Progenitor cell of endocrine pancreas (in vitro differentiated cells): ENCODE measurements at regions not wholly inside any gene's neighbourhood (a gene's known extent, or its start where the extent isn't known, plus 50 kb on each side); places are given as distances from the start of the nearest gene placed in this dataset.
"Not testable (repeated sequence)": the region's sequence is repeated elsewhere in the genome, so short reads cannot be mapped to it uniquely, and the experiment has no call there.

Source experiments
- DNase-seq: peaks from one replicate; pipeline ENCODE4 v3.0.0; 2021; ENCODE audit warnings: low spot score; ENCODE audit not compliant: unreplicated experiment
- H3K27ac Mint-ChIP-seq: 2 replicates; pipeline ENCODE4 v1.8.0; 2021; ENCODE audit warnings: mild to moderate bottlenecking, moderate library complexity, mixed read lengths
- H3K27me3 Mint-ChIP-seq: 2 replicates; pipeline ENCODE4 v1.8.0; 2021; ENCODE audit warnings: mixed read lengths
- H3K36me3 Mint-ChIP-seq: 2 replicates; pipeline ENCODE4 v1.8.0; 2022; ENCODE audit warnings: mixed read lengths; ENCODE audit not compliant: insufficient read depth
- H3K4me1 Mint-ChIP-seq: 2 replicates; pipeline ENCODE4 v1.8.0; 2021; ENCODE audit warnings: low read depth, mixed read lengths
- H3K4me3 Mint-ChIP-seq: 2 replicates; pipeline ENCODE4 v1.8.0; 2021; ENCODE audit warnings: low read depth, mild to moderate bottlenecking, moderate library complexity, mixed read lengths
- H3K9me3 Mint-ChIP-seq: 2 replicates; pipeline ENCODE4 v1.8.0; 2021; ENCODE audit warnings: low read depth, mixed read lengths
- CTCF ChIP-seq: fragments of 200-600 bp; sonication (generic); IDR thresholded peaks from one replicate; pipeline ENCODE4 v1.5.0; 2021; ENCODE audit warnings: antibody characterized with exemption, mild to moderate bottlenecking; ENCODE audit not compliant: unreplicated experiment

DNA sequence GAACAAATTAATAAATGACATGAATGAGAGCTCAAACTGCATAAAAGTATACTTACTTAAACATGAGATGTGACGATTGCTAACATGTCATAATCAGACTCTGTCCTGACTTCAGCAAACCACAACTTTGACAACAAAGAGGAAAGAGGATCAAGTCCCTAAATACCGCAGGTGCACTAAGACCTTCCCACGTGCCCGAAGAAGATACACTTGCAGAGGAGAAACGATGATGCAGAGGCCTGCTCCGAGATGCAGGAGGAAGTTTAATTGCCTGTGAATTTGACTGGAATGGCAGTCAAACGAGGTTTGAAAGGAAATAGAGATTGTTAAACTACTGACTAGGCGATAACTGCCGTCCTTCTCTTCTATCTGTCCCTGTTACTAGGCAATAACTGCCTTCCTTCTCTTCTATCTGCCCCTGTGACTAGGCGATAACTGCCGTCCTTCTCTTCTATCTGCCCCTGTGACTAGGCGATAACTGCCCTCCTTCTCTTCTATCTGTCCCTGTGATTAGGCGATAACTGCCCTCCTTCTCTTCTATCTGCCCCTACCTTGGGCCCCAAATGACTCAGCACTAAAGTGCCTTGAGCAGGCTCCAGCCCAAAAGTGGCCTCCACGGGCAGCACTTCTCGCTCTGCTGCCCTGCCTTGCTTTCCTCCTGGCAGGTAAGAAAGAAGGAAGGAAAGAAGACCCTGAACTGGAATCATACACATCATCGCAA lies 2226.0 kb upstream of the DEFB115 start:
- not testable (repeated sequence) for H3K27ac Mint-ChIP-seq, H3K27me3 Mint-ChIP-seq, DNase-seq, H3K4me1 Mint-ChIP-seq, H3K36me3 Mint-ChIP-seq, H3K4me3 Mint-ChIP-seq
- H3K9me3 Mint-ChIP-seq = peaks cover 51% of the 10 kb centered on the region

DNA sequence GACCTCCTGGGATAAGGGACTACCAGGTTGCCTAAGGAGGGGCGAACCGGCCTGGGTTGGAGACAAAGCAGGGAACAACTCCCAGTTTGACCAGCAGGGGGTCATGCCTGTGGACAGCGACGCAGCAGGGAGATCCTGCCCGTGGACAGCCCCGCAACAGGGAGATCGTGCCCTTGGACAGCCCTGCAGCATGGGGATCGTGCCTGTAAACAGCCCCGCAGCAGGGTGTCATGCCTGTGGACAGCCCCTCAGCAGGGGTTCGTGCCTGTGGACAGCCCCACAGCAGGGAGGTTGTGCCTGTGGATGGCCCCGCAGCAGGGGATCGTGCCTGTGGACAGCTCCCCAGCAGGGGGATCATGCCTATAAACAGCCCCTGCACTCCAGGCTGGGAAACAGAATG lies 2213.2 kb upstream of the DEFB115 start:
- not testable (repeated sequence) for H3K27me3 Mint-ChIP-seq, H3K4me1 Mint-ChIP-seq, H3K36me3 Mint-ChIP-seq, H3K4me3 Mint-ChIP-seq, DNase-seq, H3K27ac Mint-ChIP-seq
- peaks cover 54% of the 10 kb centered on the region for H3K9me3 Mint-ChIP-seq

DNA sequence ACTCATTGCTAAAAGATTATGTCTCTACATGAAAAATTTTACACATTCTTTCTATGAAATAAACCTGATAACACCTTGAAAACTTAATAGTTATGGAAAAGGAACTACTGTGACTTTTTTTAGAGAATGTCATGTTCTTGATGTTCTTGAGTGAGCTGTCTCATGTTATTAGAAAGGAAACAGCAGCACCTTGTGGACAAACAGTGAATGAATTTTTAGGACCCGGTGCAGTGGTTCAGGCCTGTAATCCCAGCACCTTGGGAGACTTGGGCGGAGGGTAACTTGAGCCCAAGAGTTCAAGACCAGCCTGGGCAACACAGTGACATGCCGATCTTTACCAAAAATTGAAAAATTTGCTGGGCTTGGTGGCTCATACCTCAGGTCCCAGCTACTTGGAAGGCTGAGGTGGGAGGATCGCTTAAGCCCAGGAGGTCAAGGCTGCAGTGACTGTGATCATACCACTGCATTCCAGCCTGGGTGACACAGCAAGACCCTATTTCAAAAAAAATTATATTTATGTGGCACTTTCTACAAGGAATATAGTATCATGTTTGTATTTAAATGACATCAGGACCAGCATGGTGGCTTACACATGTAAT lies 2207.4 kb upstream of the DEFB115 start:
- H3K27me3 Mint-ChIP-seq, H3K4me1 Mint-ChIP-seq, H3K4me3 Mint-ChIP-seq, H3K27ac Mint-ChIP-seq, H3K36me3 Mint-ChIP-seq, DNase-seq: not testable (repeated sequence)
- peaks cover 61% of the 10 kb centered on the region for H3K9me3 Mint-ChIP-seq

DNA sequence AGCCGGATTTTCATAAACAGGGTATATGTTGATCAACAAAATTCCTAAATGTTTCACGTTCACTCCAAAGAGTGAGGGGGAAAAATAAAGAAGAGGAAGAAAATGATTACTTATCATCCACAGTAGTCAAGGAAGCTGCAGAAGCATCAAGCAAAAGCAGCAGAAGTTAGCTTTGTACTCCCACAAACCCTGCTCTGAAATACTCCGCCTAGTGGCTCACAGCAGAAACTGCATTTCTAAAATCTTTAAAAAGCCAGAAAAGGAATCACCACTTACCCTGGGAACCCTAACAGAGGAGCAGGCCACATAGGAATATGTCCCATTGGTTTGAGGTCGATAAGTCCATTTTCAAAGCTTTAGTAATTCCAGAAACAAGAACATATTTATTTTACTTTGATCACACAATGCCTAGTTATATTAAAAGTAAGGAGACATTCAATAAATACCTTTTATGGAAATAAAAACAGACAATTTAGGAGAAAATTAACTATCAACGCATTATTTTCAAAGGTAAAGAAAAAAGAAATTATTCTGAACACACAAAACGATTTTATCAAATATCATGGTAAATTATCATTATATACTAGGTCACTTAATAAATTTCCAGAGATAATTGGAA lies 2199.5 kb upstream of the DEFB115 start:
- DNase-seq, H3K27ac Mint-ChIP-seq, H3K36me3 Mint-ChIP-seq, H3K4me1 Mint-ChIP-seq, H3K27me3 Mint-ChIP-seq, H3K4me3 Mint-ChIP-seq: not testable (repeated sequence)
- H3K9me3 Mint-ChIP-seq = peaks cover 64% of the 10 kb centered on the region

GRCh38 chr20:29062451-29062850 lies 2195.0 kb upstream of the DEFB115 start:
- H3K9me3 Mint-ChIP-seq = peaks cover 66% of the 10 kb centered on the region
- H3K4me3 Mint-ChIP-seq, H3K4me1 Mint-ChIP-seq, H3K27ac Mint-ChIP-seq, H3K27me3 Mint-ChIP-seq, DNase-seq, H3K36me3 Mint-ChIP-seq: not testable (repeated sequence)

- H3K9me3 Mint-ChIP-seq = peaks cover 51% of the 10 kb centered on the region
- H3K4me1 Mint-ChIP-seq = not testable (repeated sequence)
Observed at GRCh38 chr20:29066341-29066740, 2191.1 kb upstream of the DEFB115 start.

GRCh38 chr20:29073640-29074039 lies 2183.8 kb upstream of the DEFB115 start:
- not testable (repeated sequence) for DNase-seq, H3K27ac Mint-ChIP-seq, H3K4me3 Mint-ChIP-seq, H3K27me3 Mint-ChIP-seq, H3K4me1 Mint-ChIP-seq, H3K36me3 Mint-ChIP-seq
- H3K9me3 Mint-ChIP-seq = peaks cover 44% of the 10 kb centered on the region

More at GRCh38 chr20:29066341-29066740, 2191.1 kb upstream of the DEFB115 start:
- H3K27me3 Mint-ChIP-seq, H3K4me3 Mint-ChIP-seq, H3K27ac Mint-ChIP-seq, DNase-seq, H3K36me3 Mint-ChIP-seq: not testable (repeated sequence)

GRCh38 chr20:29079769-29080690 lies 2177.4 kb upstream of the DEFB115 start:
- peaks cover 58% of the 10 kb centered on the region for H3K9me3 Mint-ChIP-seq
- H3K4me1 Mint-ChIP-seq = no peaks in the 10 kb centered on the region
- no peak for TF ChIP-seq CTCF
- no peak overlapping the region for H3K4me3 Mint-ChIP-seq
- H3K27me3 Mint-ChIP-seq = no peaks in the 10 kb centered on the region
- peaks cover 6% of the 10 kb centered on the region for H3K36me3 Mint-ChIP-seq
- no peak for DNase-seq
- no peak overlapping the region for H3K27ac Mint-ChIP-seq

DNA sequence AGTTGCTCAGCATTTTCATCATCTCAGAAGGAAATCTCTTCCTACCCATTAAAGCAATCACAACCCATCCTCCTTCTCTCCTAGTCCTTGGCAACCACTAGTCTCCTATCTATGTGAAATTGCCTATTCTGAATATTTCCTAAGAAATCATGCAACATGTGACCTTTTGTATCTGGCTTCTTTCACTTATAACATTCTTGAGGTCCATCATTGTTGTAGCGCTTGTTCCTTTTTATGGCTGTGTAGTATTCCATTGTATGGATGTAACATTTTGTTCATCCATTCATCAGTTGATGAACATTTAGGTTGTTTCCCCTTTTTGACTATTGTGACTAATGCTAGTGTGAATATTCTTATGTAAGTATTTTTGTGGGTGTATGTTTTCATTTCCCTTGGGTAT lies 2175.8 kb upstream of the DEFB115 start:
- H3K27ac Mint-ChIP-seq, H3K36me3 Mint-ChIP-seq, H3K4me3 Mint-ChIP-seq, DNase-seq, H3K4me1 Mint-ChIP-seq, H3K27me3 Mint-ChIP-seq: not testable (repeated sequence)
- H3K9me3 Mint-ChIP-seq = peaks cover 54% of the 10 kb centered on the region
